Bronchial epithelial cell (primary cell): ENCODE measurements at regions not wholly inside any gene's neighbourhood (a gene's known extent, or its start where the extent isn't known, plus 50 kb on each side); places are given as distances from the start of the nearest gene placed in this dataset.

Experiments
- DNase-seq: peaks from one replicate; pipeline ENCODE4 v3.0.0-alpha.2; 2010; ENCODE audit warnings: low read depth
- FAIRE-seq: peaks from 2 replicates; lab custom pipeline; 2011; peaks lifted over from hg19 to GRCh38; lab: Jason Lieb, UNC
- H3K27me3 ChIP-seq: 2 replicates; pipeline ENCODE4 v1.5.1; 2011; ENCODE audit warnings: low read length; ENCODE audit not compliant: control insufficient read depth, insufficient read depth
- H3K36me3 ChIP-seq: 2 replicates; pipeline ENCODE4 v1.5.1; 2011; ENCODE audit warnings: low read length; ENCODE audit not compliant: control insufficient read depth, insufficient read depth
- H3K4me3 ChIP-seq: 2 replicates; pipeline ENCODE4 v1.5.1; 2011; ENCODE audit warnings: mild to moderate bottlenecking, low read depth, low read length, control low read depth
- CTCF ChIP-seq: IDR thresholded peaks from 2 replicates; pipeline ENCODE4 v1.5.1; 2011; ENCODE audit warnings: mild to moderate bottlenecking, moderate library complexity, low read length, control low read depth, inconsistent platforms; ENCODE audit not compliant: insufficient read depth, severe bottlenecking

DNA sequence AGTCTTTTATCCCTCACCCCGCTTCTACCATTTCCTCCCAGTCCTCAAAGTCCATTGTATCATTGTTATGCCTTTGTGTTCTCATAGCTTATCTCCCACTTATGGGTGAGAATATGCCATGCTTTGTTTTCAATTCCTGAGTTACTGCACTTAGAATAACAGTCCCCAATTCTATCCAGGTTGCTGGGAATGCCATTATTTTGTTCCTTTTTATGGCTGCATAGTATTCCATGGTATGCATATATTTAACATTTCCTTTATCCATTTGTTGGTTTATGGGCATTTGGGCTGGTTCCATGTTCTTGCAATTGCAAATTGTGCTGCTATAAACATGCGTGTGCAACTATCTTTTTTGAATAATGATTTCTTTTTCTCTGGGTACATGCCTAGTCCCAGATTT lies 114.9 kb downstream of the VPREB1 start:
- Histone ChIP-seq H3K27me3 (peaks cover 7% of the 10 kb centered on the region), H3K36me3 (no peaks in the 10 kb centered on the region), H3K4me3 (no peak overlapping the region)
- no peak for TF ChIP-seq CTCF
- no peak for DNase-seq
- no peak for FAIRE-seq

- peaks cover 7% of the 10 kb centered on the region for H3K27me3 ChIP-seq
- DNase-seq = no peak
- TF ChIP-seq CTCF = no peak
- FAIRE-seq = no peak
- H3K36me3 ChIP-seq = no peaks in the 10 kb centered on the region
- no peak overlapping the region for H3K4me3 ChIP-seq
These were observed 115.4 kb downstream of the VPREB1 start for GRCh38 chr22:22360014-22360413.

DNA sequence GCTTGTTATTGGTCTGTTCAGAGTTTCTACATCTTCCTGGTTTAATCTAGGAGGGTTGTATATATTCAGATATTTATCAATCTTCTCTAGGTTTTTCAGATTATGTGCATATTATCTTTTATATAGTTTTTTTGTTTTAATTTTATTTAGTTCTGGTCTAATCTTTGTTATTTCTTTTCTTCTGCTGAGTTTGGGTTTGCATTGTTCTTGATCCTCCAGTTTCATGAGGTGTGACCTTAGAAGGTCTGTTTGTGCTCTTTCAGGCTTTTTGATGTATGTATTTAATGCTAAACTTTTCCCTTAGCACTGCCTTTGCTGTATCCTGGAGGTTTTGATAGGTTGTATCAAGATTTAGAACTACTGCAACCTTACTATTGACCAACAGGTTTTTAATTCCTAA lies 117.7 kb downstream of the VPREB1 start:
- no peak for TF ChIP-seq CTCF
- Histone ChIP-seq H3K4me3 (no peak overlapping the region), H3K36me3 (no peaks in the 10 kb centered on the region), H3K27me3 (peaks cover 3% of the 10 kb centered on the region)
- FAIRE-seq = no peak
- DNase-seq = no peak

DNA sequence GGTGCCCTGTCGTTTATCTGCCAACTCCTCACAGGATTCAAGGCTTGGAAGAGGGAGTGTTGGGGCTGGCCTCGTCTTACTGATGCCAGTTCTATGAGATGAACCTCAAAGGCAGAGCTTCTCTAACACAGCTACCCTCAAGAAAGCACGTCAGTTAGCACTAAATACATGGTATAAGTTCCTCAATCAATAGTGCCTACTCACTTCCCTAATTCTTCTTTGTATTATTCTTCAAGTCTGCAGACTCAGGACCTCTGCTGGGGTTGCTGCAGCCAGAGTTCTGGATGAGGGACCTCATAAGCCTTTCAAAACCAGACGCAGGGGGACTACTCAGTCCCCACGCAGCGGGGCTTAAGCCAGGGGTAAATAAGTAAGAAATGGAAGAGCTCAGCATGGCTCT lies 118.3 kb downstream of the VPREB1 start:
- no peak overlapping the region for H3K4me3 ChIP-seq
- TF ChIP-seq CTCF = no peak
- FAIRE-seq (peak; percentile 50), DNase-seq (no peak)
- H3K36me3 ChIP-seq = no peaks in the 10 kb centered on the region
- peaks cover 3% of the 10 kb centered on the region for H3K27me3 ChIP-seq

- TF ChIP-seq CTCF = no peak
- no peak overlapping the region for H3K4me3 ChIP-seq
These were observed 119.6 kb downstream of the VPREB1 start for GRCh38 chr22:22364207-22364606.

DNA sequence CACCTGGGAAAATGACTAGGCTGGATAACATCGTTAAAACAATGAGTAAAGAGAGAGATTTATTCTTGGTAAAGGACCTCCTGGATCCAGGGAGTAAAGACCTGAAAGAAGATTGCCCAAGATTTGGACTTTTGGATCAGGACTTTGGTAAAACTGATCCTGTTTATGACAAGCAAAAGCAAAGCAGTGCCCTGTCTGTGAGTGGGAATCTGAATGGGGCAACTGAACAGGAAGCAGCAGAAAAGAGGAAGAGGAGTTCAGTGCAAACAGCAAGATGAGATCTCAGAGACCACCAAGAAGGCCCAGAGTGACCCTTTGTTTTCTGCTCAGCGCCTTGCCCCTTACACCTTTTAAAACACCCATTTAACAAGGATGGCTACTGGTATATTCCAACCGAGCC lies 122.0 kb downstream of the VPREB1 start:
- no peaks in the 10 kb centered on the region for H3K36me3 ChIP-seq
- FAIRE-seq (peak; percentile 36), DNase-seq (no peak)
- H3K27me3 ChIP-seq = peaks cover 3% of the 10 kb centered on the region
- no peak for TF ChIP-seq CTCF
- no peak overlapping the region for H3K4me3 ChIP-seq

More at GRCh38 chr22:22364207-22364606, 119.6 kb downstream of the VPREB1 start:
- H3K27me3 ChIP-seq = peaks cover 3% of the 10 kb centered on the region
- no peaks in the 10 kb centered on the region for H3K36me3 ChIP-seq
- no peak for DNase-seq
- no peak for FAIRE-seq
